K562 (cell line): ENCODE measurements at regions not wholly inside any gene's neighbourhood (a gene's known extent, or its start where the extent isn't known, plus 50 kb on each side); places are given as distances from the start of the nearest gene placed in this dataset.
A peak's percentile ranks its signal among the peaks of the same experiment; 100 is the strongest.

Experiments
- ARID2 ChIP-seq: fragments of 450-650 bp; IDR thresholded peaks from 2 replicates; pipeline ENCODE4 v1.6.1; 2017; ENCODE audit warnings: antibody characterized with exemption, mild to moderate bottlenecking
- CBFA2T2 ChIP-seq: fragments of 450-650 bp; conservative IDR thresholded peaks from 2 replicates; pipeline ENCODE4 v1.6.1; 2017; ENCODE audit warnings: mild to moderate bottlenecking
- CTBP1 ChIP-seq: fragments of 450-650 bp; IDR thresholded peaks from 2 replicates; pipeline ENCODE4 v1.6.1; 2016; ENCODE audit warnings: borderline replicate concordance
- ELK1 ChIP-seq: sonication (generic); formaldehyde crosslinking; IDR thresholded peaks from 2 replicates; pipeline ENCODE4 v1.8.1; 2022; ENCODE audit warnings: missing genetic modification reagents
- FOSL1 ChIP-seq: fragments of 200-800 bp; sonication (Bioruptor generic); conservative IDR thresholded peaks from 2 replicates; pipeline ENCODE4 v1.6.1; 2016; ENCODE audit warnings: missing genetic modification characterization, missing compliant biosample characterization
- GABPB1 ChIP-seq: sonication (generic); formaldehyde crosslinking; IDR thresholded peaks from 2 replicates; pipeline ENCODE4 v1.8.0; 2022; ENCODE audit warnings: mild to moderate bottlenecking, missing genetic modification reagents
- HEY1 ChIP-seq: fragments of 250-450 bp; sonication (Bioruptor Pico); IDR thresholded peaks from 2 replicates; pipeline ENCODE4 v1.5.0; 2020; ENCODE audit warnings: mild to moderate bottlenecking, moderate library complexity, borderline replicate concordance
- KDM1A ChIP-seq, 2 experiments: fragments of 450-650 bp; IDR thresholded peaks; 2 replicates each; pipeline ENCODE4 v1.6.1; 2016; ENCODE audit warnings: mild to moderate bottlenecking in 2 of 2
- MAFK ChIP-seq: IDR thresholded peaks from 2 replicates; pipeline ENCODE4 v1.6.1; 2011; ENCODE audit warnings: low read length, improper control_type of control experiment
- MAZ ChIP-seq, 2 experiments: fragments of 450-650 bp in 1 of 2; sonication (generic) in 1 of 2; formaldehyde crosslinking; IDR thresholded peaks in 1 of 2; conservative IDR thresholded peaks in 1 of 2; 2 replicates each; pipeline versions ENCODE4 v1.4.0 to v1.5.0; 2020; ENCODE audit warnings: mild to moderate bottlenecking in 1 of 2, missing genetic modification reagents in 1 of 2
- MED1 ChIP-seq: sonication (generic); formaldehyde crosslinking; IDR thresholded peaks from 2 replicates; pipeline ENCODE4 v1.8.1; 2023; ENCODE audit warnings: missing genetic modification reagents, borderline replicate concordance
- MITF ChIP-seq: IDR thresholded peaks from 2 replicates; pipeline ENCODE4 v1.6.1; 2014; ENCODE audit warnings: antibody characterized with exemption
- NCOR1 ChIP-seq: fragments of 450-650 bp; IDR thresholded peaks from 2 replicates; pipeline ENCODE4 v1.6.1; 2016; ENCODE audit warnings: mild to moderate bottlenecking, moderate library complexity
- NR2C1 ChIP-seq, 2 experiments: fragments of 450-650 bp; IDR thresholded peaks; 2 replicates each; pipeline ENCODE4 v1.6.1; 2017; ENCODE audit warnings: mild to moderate bottlenecking in 2 of 2, antibody characterized with exemption in 1 of 2, inconsistent platforms in 1 of 2, missing compliant biosample characterization in 1 of 2, missing genetic modification characterization in 1 of 2
- NR3C1 ChIP-seq: sonication (generic); formaldehyde crosslinking; IDR thresholded peaks from 2 replicates; pipeline ENCODE4 v1.8.1; 2022; ENCODE audit warnings: missing genetic modification reagents
- PKNOX1 ChIP-seq: fragments of 450-650 bp; IDR thresholded peaks from 2 replicates; pipeline ENCODE4 v1.6.1; 2016
- PRMT5 ChIP-seq: sonication (generic); formaldehyde crosslinking; IDR thresholded peaks from 2 replicates; pipeline ENCODE4 v1.5.0; 2020; ENCODE audit warnings: missing genetic modification reagents
- RFX5 ChIP-seq: IDR thresholded peaks from 2 replicates; pipeline ENCODE4 v1.6.1; 2011; ENCODE audit warnings: low read depth, mild to moderate bottlenecking, improper control_type of control experiment, low read length
- SMAD4 ChIP-seq: fragments of 250-450 bp; sonication (Bioruptor Pico); conservative IDR thresholded peaks from 2 replicates; pipeline ENCODE4 v1.8.0; 2021; ENCODE audit warnings: inconsistent platforms, mild to moderate bottlenecking, moderate library complexity
- SNIP1 ChIP-seq: fragments of 450-650 bp; IDR thresholded peaks from 2 replicates; pipeline ENCODE4 v1.7.1; 2017; ENCODE audit warnings: low read depth, mild to moderate bottlenecking
- SREBF2 ChIP-seq: sonication (generic); formaldehyde crosslinking; IDR thresholded peaks from 2 replicates; pipeline ENCODE4 v1.4.0; 2020; ENCODE audit warnings: mild to moderate bottlenecking, missing genetic modification reagents
- STAT5A ChIP-seq: IDR thresholded peaks from 2 replicates; pipeline ENCODE4 v1.6.1; 2012; ENCODE audit warnings: low read length, inconsistent platforms, borderline replicate concordance
- TAL1 ChIP-seq: fragments of 450-650 bp; IDR thresholded peaks from 2 replicates; pipeline ENCODE4 v1.6.1; 2016; ENCODE audit warnings: mild to moderate bottlenecking
- TRIM28 ChIP-seq: fragments of 450-650 bp; IDR thresholded peaks from 2 replicates; pipeline ENCODE4 v1.6.1; 2017
- ZNF143 ChIP-seq: sonication (generic); formaldehyde crosslinking; IDR thresholded peaks from 2 replicates; pipeline ENCODE4 v1.9.0; 2022; ENCODE audit warnings: mild to moderate bottlenecking, missing genetic modification reagents
- ZNF146 ChIP-seq: IDR thresholded peaks from one replicate; pipeline ENCODE4 v1.6.1; 2018; ENCODE audit warnings: missing compliant biosample characterization; ENCODE audit not compliant: unreplicated experiment
- ZNF253 ChIP-seq: fragments of 250-450 bp; sonication (Bioruptor Pico); conservative IDR thresholded peaks from 2 replicates; pipeline ENCODE4 v1.6.1; 2021; ENCODE audit warnings: mild to moderate bottlenecking
- ZNF263 ChIP-seq: sonication (generic); formaldehyde crosslinking; IDR thresholded peaks from 2 replicates; pipeline ENCODE4 v1.8.0; 2022; ENCODE audit warnings: mild to moderate bottlenecking, missing genetic modification reagents, borderline replicate concordance
- ZNF316 ChIP-seq: fragments of 450-650 bp; IDR thresholded peaks from 2 replicates; pipeline ENCODE4 v1.6.1; 2016
- ZNF584 ChIP-seq: fragments of 200-800 bp; sonication (Bioruptor generic); IDR thresholded peaks from 2 replicates; pipeline ENCODE4 v1.6.1; 2016; ENCODE audit warnings: low read depth, mild to moderate bottlenecking, missing genetic modification characterization, missing compliant biosample characterization
- ZNF764 ChIP-seq: fragments of 250-450 bp; sonication (Bioruptor Pico); IDR thresholded peaks from 2 replicates; pipeline ENCODE4 v1.4.0; 2020; ENCODE audit warnings: low read depth, mild to moderate bottlenecking, moderate library complexity

- 0 out of 2 replicates have a peak, but pooled peaks have one; percentile 27 for TF ChIP-seq TRIM28
- TF ChIP-seq NR3C1 (CRISPR knock-in tag) = no peak
- peak; percentile 49 for TF ChIP-seq ZNF146 (CRISPR knock-in tag)
- TF ChIP-seq SNIP1 = no peak
- TF ChIP-seq ZNF143 (CRISPR knock-in tag) = no peak
- TF ChIP-seq FOSL1 (tag) = peak; percentile 68
- TF ChIP-seq PRMT5 = no peak
- no peak for TF ChIP-seq MAFK
- TF ChIP-seq MITF = 0 out of 2 replicates have a peak, but pooled peaks have one; percentile 10
- no peak for TF ChIP-seq ARID2
- no peak for TF ChIP-seq MED1 (CRISPR knock-in tag)
- no peak for TF ChIP-seq ZNF263 (CRISPR knock-in tag)
- TF ChIP-seq NR2C1 (IDR thresholded peaks at IDR 0.05) = no peak
- TF ChIP-seq NR2C1 (tag; IDR thresholded peaks at IDR 0.05) = no peak
- TF ChIP-seq ZNF316 = peak; percentile 37; the same call in 1 of the 2 replicates
- no peak for TF ChIP-seq ZNF764 (CRISPR knock-in tag)
- TF ChIP-seq ELK1 (CRISPR knock-in tag) = no peak
- no peak for TF ChIP-seq RFX5
- peak; percentile 54 for TF ChIP-seq NCOR1
- no peak for TF ChIP-seq SREBF2 (CRISPR knock-in tag)
- no peak for TF ChIP-seq SMAD4 (CRISPR knock-in tag)
- TF ChIP-seq KDM1A (IDR thresholded peaks at IDR 0.05) = peak; percentile 20 to 24; a peak in 1 of 4 replicates
- TF ChIP-seq GABPB1 = no peak
- TF ChIP-seq CBFA2T2 = peak; percentile 72
- no peak for TF ChIP-seq HEY1 (CRISPR knock-in tag)
- no peak for TF ChIP-seq PKNOX1
- no peak for TF ChIP-seq MAZ (CRISPR knock-in tag; conservative IDR thresholded peaks at IDR 0.05 in 1 of 2, IDR thresholded peaks at IDR 0.05 in 1 of 2)
- TF ChIP-seq ZNF253 = no peak
- no peak for TF ChIP-seq ZNF584 (CRISPR knock-in tag)
- peak; percentile 24; the same call in 1 of the 2 replicates for TF ChIP-seq CTBP1
- peak; percentile 64 for TF ChIP-seq TAL1
- peak; percentile 26; the same call in 1 of the 2 replicates for TF ChIP-seq STAT5A
These were observed 62.3 kb upstream of the SCRG1 start (continued) for GRCh38 chr4:173461170-173461569.
